AG10803 (cell line): ENCODE measurements at regions not wholly inside any gene's neighbourhood (a gene's known extent, or its start where the extent isn't known, plus 50 kb on each side); places are given as distances from the start of the nearest gene placed in this dataset.
A peak's percentile ranks its signal among the peaks of the same experiment; 100 is the strongest.

ENCODE experiments used
- DNase-seq: peaks from one replicate; pipeline ENCODE4 v3.0.0; 2010; ENCODE audit warnings: low read depth
- H3K4me3 ChIP-seq: 2 replicates; pipeline ENCODE4 v1.5.1; 2011; ENCODE audit warnings: mild to moderate bottlenecking, low read length, control low read depth
- TF ChIP-seq, protein P1 (sequence below): conservative IDR thresholded peaks from 2 replicates; pipeline ENCODE4 v1.5.1; 2011; ENCODE audit warnings: mild to moderate bottlenecking, low read length, control low read depth, inconsistent platforms

DNA sequence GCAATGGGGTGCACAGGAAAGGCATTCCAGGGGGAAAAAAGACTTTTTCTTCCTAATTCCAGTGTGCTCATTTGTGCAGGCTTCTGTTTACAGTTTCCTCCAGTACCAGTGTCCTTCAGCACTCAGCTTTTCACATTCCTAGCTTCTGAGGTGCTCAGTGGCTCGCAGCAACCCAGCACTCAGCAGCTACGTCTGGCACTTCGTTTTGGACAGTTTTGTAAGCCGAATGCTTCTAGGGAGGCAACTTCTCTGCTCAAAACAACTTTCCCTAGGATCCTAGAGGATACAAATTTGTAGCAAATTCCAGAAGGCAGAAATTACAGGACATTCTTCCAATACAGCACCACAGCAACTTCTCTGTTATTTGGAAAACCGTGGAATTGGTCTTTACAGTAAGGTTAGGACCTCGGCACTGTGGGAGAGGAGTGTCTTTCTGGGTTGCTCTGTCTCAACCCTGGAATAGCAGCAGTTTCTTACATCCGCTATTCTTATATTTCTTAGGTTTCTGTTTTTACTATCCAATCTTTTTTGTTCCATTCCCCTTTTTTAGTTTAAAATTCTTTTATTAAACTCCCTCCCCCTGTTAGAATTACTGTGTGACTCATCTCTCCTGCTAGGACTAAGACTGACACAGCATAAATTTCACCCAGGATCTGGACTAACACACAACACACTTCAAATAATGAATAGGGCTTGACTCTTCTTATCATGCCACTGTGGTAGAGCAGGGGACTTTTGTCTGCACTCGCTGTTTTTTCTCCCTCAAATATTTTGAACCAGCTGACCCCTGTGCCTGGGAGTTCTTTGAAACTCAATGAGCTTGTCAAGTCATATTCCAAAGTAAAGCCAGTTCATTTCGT lies 1314.7 kb downstream of the FSTL5 start:
- no peak overlapping the region for H3K4me3 ChIP-seq
- peak; percentile 3 for DNase-seq
- TF ChIP-seq, protein P1, sequence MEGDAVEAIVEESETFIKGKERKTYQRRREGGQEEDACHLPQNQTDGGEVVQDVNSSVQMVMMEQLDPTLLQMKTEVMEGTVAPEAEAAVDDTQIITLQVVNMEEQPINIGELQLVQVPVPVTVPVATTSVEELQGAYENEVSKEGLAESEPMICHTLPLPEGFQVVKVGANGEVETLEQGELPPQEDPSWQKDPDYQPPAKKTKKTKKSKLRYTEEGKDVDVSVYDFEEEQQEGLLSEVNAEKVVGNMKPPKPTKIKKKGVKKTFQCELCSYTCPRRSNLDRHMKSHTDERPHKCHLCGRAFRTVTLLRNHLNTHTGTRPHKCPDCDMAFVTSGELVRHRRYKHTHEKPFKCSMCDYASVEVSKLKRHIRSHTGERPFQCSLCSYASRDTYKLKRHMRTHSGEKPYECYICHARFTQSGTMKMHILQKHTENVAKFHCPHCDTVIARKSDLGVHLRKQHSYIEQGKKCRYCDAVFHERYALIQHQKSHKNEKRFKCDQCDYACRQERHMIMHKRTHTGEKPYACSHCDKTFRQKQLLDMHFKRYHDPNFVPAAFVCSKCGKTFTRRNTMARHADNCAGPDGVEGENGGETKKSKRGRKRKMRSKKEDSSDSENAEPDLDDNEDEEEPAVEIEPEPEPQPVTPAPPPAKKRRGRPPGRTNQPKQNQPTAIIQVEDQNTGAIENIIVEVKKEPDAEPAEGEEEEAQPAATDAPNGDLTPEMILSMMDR = no peak

DNA sequence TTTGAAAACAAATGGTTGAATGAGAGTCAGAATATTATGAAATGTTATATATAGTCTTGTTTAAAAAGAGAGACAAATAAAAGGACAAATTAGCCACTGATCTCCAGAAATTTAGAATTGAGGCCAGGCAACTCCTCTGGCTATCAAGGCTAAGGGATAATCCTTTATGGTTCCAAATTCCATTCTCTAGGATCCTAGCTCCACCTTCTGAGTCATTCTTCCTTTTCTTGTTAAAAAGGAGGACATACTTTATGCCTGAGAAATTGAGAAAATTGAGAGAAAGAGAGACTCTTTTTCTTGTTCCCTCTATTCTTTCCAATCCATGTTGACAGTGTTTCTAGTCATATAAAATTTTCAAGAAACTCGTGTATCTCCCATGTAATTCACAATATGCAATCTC lies 1299.5 kb downstream of the FSTL5 start:
- DNase-seq = no peak
- TF ChIP-seq, protein P1 = no peak
- no peak overlapping the region for H3K4me3 ChIP-seq

DNA sequence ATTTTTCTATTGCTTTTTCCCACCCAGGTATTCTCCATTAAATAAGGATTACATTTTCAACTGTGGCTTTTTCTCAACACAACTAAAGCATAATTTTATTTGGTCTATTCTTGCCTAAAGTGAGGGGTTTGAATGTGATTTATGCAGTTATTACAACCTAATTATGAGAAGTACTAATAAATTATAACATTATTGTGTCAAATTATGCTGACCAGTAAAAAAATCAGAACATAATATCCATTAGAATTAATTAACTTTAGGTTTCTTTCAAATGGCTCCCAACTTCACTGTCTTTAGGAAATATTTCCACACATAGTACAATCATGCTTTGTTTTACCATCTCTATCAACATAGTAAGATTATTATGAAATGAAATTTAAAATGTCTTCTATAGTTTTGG lies 1293.9 kb downstream of the FSTL5 start:
- TF ChIP-seq, protein P1 = no peak
- no peak overlapping the region for H3K4me3 ChIP-seq
- no peak for DNase-seq

GRCh38 chr4:160872491-160872890 lies 1291.3 kb downstream of the FSTL5 start:
- H3K4me3 ChIP-seq = no peak overlapping the region
- TF ChIP-seq, protein P1 = no peak
- no peak for DNase-seq

DNA sequence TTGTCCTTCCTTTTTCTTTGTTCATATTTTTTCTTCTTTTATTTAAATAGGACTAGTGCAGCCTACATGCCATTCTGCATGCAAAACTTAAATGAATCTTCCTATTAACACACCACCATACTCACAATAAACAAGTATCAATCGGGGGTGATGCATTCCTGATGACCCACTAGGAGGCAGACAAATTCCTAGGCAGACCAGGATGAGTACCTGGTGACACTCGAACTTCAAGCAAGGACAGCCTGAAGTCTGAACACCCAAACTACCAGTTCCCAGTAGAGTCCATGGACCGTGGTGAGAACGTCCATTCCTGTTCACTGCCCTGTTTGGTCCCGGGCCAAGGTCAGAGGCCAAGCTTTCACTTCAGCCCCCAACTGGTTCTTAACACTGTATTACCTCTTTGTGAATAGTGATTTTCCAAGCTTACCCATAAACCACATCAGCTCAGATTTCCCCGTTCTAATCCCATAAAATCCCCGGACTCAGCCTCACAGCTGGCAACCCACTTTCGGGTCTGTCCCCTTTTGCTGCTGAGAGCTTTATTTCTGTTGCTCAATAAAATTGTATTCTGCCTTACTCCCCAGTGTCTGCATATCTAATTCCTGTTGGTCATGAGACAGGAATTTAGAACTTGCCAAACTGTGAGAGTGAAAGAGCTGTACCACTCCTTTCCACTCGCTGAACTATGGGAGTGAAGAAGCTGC lies 1286.6 kb downstream of the FSTL5 start:
- DNase-seq = no peak
- TF ChIP-seq, protein P1 = no peak

GRCh38 chr4:160880180-160880579 lies 1283.6 kb downstream of the FSTL5 start:
- TF ChIP-seq, protein P1 = no peak
- H3K4me3 ChIP-seq = no peak overlapping the region
- no peak for DNase-seq

More for the DNA sequence above, 1286.6 kb downstream of the FSTL5 start:
- H3K4me3 ChIP-seq = no peak overlapping the region
